Ovary (tissue), 7 donors: ENCODE measurements at regions not wholly inside any gene's neighbourhood (a gene's known extent, or its start where the extent isn't known, plus 50 kb on each side); places are given as distances from the start of the nearest gene placed in this dataset.

Experiments
- DNase-seq, 5 donors: peaks; one replicate each; pipeline ENCODE4 v3.0.0-alpha.2; 2019 to 2020
- H3K27ac ChIP-seq, 2 donors: fragments of 200-600 bp; one replicate each; pipeline versions ENCODE4 v1.5.1 to v1.8.0; 2019 to 2022
- H3K27me3 ChIP-seq: fragments of 200-600 bp; one replicate; pipeline ENCODE4 v1.8.0; 2022
- H3K36me3 ChIP-seq: fragments of 200-600 bp; sonication (generic); one replicate; pipeline ENCODE4 v1.5.1; 2019
- H3K4me1 ChIP-seq: one replicate; pipeline ENCODE4 v1.8.1; 2013; ENCODE audit warnings: mild to moderate bottlenecking, moderate library complexity; ENCODE audit not compliant: insufficient read depth
- H3K4me3 ChIP-seq: fragments of 200-600 bp; sonication (generic); one replicate; pipeline ENCODE4 v1.5.1; 2017
- H3K9me3 ChIP-seq, 2 donors: fragments of 200-600 bp in 1 of 2; sonication (generic) in 1 of 2; one replicate each; pipeline versions ENCODE4 v1.5.1 to v1.8.1; 2013 to 2019; ENCODE audit warnings: mild to moderate bottlenecking in 1 of 2, moderate library complexity in 1 of 2
- EP300 ChIP-seq: sonication (generic); formaldehyde crosslinking; IDR thresholded peaks from one replicate; pipeline ENCODE4 v1.6.1; 2017; ENCODE audit warnings: antibody characterized with exemption
- POLR2A ChIP-seq: fragments of 450-650 bp; IDR thresholded peaks from one replicate; pipeline ENCODE4 v1.6.1; 2017; ENCODE audit warnings: antibody characterized with exemption, mild to moderate bottlenecking, moderate library complexity
- WGBS, 3 donors: extraction: QIAGEN DNeasy Blood & Tissue Kit in 1 of 3; methylation state at CpG; one replicate each; pipeline versions ENCODE4 v1.1.5 to v1.1.7; 2013 to 2017; 5-methylcytosine and 5-hydroxymethylcytosine counted together
- intact Hi-C, 4 donors: fragments of 100-400 bp; cut with DNase I; formaldehyde crosslinking; loops; one replicate each; pipeline versions ENCODE4 v1.11.0 to v1.15.1; 2022 to 2023
- TF ChIP-seq, protein P1 (sequence below), 3 donors: fragments of 450-650 bp in 2 of 3; fragments of 200-600 bp in 1 of 3; IDR thresholded peaks; one replicate each; pipeline versions ENCODE4 v1.5.1 to v1.8.0; 2016 to 2022; ENCODE audit warnings: antibody characterized with exemption in 3 of 3, mild to moderate bottlenecking in 1 of 3
- donor health status: DM: no; HTN: no; CAD: no; lungs with moderate emphysema.
- donor health status: DM: no; HTN: no; CAD: no.
- donor health status: Bipolar disorder and iron deficiency.
- donor health status: DM: no; HTN: no; CAD: no.
- donor health status: DM: yes; HTN: yes; CAD: no.

- no peaks in the 10 kb centered on the region for H3K9me3 ChIP-seq
- no peaks in the 10 kb centered on the region for H3K4me1 ChIP-seq
- no peaks in the 10 kb centered on the region for H3K27me3 ChIP-seq
- H3K4me3 ChIP-seq: no peak overlapping the region
- 22 to 32% (median 31%) methylated on average over 2 of the region's 2 CpGs for WGBS, 3 donors
- no peaks in the 10 kb centered on the region for H3K36me3 ChIP-seq
- no peak for TF ChIP-seq EP300
- TF ChIP-seq POLR2A: no peak
- TF ChIP-seq, protein P1, sequence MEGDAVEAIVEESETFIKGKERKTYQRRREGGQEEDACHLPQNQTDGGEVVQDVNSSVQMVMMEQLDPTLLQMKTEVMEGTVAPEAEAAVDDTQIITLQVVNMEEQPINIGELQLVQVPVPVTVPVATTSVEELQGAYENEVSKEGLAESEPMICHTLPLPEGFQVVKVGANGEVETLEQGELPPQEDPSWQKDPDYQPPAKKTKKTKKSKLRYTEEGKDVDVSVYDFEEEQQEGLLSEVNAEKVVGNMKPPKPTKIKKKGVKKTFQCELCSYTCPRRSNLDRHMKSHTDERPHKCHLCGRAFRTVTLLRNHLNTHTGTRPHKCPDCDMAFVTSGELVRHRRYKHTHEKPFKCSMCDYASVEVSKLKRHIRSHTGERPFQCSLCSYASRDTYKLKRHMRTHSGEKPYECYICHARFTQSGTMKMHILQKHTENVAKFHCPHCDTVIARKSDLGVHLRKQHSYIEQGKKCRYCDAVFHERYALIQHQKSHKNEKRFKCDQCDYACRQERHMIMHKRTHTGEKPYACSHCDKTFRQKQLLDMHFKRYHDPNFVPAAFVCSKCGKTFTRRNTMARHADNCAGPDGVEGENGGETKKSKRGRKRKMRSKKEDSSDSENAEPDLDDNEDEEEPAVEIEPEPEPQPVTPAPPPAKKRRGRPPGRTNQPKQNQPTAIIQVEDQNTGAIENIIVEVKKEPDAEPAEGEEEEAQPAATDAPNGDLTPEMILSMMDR (IDR thresholded peaks at IDR 0.05): no peak
- H3K27ac ChIP-seq: no peak overlapping the region
- intact Hi-C loops: no loop called here
- DNase-seq: no peak
Measured at GRCh38 chrX:149363965-149364364, 141.1 kb downstream of the IDS start.

DNA sequence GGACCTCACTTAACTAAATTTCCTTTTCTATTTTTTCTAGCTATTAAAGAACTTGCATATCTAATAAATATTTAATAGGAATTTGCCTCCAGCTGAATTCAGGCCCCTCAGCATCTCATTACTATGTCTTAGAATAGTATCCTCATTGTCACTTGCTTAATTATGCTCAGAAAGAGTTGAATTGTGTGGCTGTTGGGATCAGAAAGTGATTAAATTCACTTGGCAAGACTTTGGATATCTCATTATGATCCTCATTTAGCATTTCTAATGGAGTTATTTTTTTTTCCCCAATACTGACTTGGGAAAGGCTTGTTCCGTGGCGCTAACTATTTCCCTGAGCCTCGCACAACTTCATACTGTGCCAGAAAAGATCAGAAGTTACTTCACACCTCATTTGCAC, 158.8 kb downstream of the IDS start:
- intact Hi-C loops: no loop called here
- Histone ChIP-seq H3K27me3 (no peaks in the 10 kb centered on the region), H3K4me3 (no peak overlapping the region), H3K9me3 (no peaks in the 10 kb centered on the region), H3K36me3 (no peaks in the 10 kb centered on the region), H3K27ac (no peak overlapping the region), H3K4me1 (no peaks in the 10 kb centered on the region)
- DNase-seq: no peak
- TF ChIP-seq, protein P1 (IDR thresholded peaks at IDR 0.05): no peak
- TF ChIP-seq EP300: no peak
- TF ChIP-seq POLR2A: no peak
- WGBS, 3 donors: 79 to 80% (median 80%) methylated on average over 3 of the region's 3 CpGs

- Histone ChIP-seq H3K27me3 (no peaks in the 10 kb centered on the region), H3K36me3 (no peaks in the 10 kb centered on the region), H3K4me3 (no peak overlapping the region), H3K27ac (no peak overlapping the region), H3K9me3 (no peaks in the 10 kb centered on the region), H3K4me1 (no peaks in the 10 kb centered on the region)
- 64 to 74% (median 73%) methylated on average over 2 of the region's 2 CpGs for WGBS, 3 donors
- intact Hi-C loops: no loop called here
- no peak for DNase-seq
- TF ChIP-seq, protein P1 (IDR thresholded peaks at IDR 0.05): no peak
- TF ChIP-seq EP300 (no peak), POLR2A (no peak)
Measured at GRCh38 chrX:149322316-149322715, 182.8 kb downstream of the IDS start.

GRCh38 chrX:149313871-149314371, 191.2 kb downstream of the IDS start:
- Histone ChIP-seq H3K9me3 (no peaks in the 10 kb centered on the region), H3K27ac (no peak overlapping the region), H3K4me1 (peaks cover 1% of the 10 kb centered on the region), H3K4me3 (no peak overlapping the region), H3K27me3 (no peaks in the 10 kb centered on the region), H3K36me3 (no peaks in the 10 kb centered on the region)
- DNase-seq: no peak
- TF ChIP-seq EP300 (no peak), POLR2A (no peak)
- TF ChIP-seq, protein P1 (IDR thresholded peaks at IDR 0.05): no peak
- intact Hi-C loops: no loop called here
- WGBS, 3 donors: 24 to 30% (median 29%) methylated on average over 11 of the region's 11 CpGs
